ENCODE measurements at regions not wholly inside any gene's neighbourhood (a gene's known extent, or its start where the extent isn't known, plus 50 kb on each side); places are given as distances from the start of the nearest gene placed in this dataset.

GRCh38 chr13:106259928-106260327, 275.5 kb downstream of the EFNB2 start:
- no peak for TF ChIP-seq RBAK (tag by site-specific recombination; IDR thresholded peaks at IDR 0.05)
- no peak for TF ChIP-seq ZNF747 (tag by site-specific recombination; IDR thresholded peaks at IDR 0.05)
- TF ChIP-seq ZNF391 (tag by site-specific recombination; IDR thresholded peaks at IDR 0.05; ENCODE audit: borderline replicate concordance, low read depth) = no peak
